ENCODE measurements at regions not wholly inside any gene's neighbourhood (a gene's known extent, or its start where the extent isn't known, plus 50 kb on each side); places are given as distances from the start of the nearest gene placed in this dataset.
"Not testable (repeated sequence)": the region's sequence is repeated elsewhere in the genome, so short reads cannot be mapped to it uniquely, and the experiment has no call there.

DNA sequence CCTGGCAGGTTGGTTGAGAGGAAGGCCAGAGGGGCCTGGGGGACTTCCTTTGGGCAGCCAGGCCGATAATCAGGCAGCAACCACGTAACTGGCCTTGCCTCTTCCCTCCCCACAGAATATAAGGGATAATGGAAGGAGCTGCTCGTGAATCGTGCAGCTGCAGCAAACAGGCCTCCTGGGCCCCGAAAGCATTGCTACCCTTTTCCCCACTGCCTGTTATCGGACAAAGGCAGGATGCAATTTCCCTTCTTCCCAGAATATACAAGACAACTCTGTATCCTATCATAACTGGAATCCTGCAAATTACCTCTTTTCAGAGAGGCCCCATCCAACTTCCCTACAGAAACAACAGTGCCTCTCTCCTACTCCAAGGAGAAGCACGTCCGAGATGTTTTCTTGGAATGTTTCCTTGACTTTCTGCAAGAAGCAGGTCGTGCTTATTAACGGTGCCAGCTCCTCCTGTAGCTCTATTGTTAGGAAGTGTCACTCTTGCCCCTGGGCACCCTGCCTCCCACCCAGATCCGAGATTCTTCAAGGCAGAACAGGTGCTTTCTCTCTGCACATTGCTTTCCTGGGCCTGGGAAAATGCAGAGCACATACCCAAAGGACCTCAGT, 106.0 kb upstream of the TIAM1 start:
- DNase-seq = no peak

GRCh38 chr21:31448496-31448895, 104.4 kb upstream of the TIAM1 start:
- no peak for DNase-seq

DNA sequence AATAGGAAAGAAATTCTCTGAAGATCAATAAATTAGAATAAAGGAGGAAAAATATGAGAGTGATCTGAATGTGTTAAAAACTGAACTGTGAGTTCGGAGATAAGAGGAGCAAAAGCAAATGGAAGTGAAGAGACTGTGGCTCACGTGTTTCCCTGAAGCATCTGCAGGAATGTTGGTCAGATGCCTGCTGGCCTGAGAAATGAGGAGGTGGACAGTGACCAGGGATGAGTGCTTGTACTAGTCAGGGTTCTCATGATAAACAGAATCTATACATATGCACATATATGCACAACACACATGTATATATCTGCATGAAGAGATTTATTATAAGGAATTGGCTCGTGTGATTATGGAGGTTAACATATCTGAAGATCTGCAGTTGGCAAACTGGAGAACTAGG, 103.4 kb upstream of the TIAM1 start:
- no peak for DNase-seq

DNA sequence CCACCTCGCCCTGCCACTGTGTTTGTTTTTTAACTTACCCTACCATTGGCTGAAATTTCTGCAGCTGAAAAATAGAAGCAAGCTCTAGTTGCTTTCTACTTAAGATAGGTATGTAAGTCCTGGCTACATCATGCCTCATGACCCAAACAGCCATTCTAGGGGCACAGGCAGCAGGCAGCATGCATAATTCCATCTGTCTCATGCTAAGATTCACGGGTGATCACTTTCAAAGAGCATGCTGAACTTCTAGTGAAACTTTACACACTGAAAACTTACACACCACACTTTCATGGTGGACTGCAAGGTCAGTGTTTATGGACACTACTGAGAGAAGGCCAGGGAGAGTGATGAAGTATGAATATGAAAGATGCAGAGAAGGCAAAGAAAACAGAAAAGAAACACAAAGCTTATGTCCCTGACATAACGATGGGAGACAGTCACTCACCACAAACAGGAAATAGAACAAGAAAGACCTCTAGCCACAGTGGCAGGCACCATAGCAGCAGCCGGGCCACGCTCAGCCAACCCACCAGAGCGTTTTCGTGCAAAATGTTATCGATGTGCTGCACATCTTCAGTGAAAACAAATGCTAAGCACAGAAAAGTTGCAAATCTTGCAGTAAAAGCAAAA, 102.3 kb upstream of the TIAM1 start:
- peak; percentile 26 for DNase-seq

DNA sequence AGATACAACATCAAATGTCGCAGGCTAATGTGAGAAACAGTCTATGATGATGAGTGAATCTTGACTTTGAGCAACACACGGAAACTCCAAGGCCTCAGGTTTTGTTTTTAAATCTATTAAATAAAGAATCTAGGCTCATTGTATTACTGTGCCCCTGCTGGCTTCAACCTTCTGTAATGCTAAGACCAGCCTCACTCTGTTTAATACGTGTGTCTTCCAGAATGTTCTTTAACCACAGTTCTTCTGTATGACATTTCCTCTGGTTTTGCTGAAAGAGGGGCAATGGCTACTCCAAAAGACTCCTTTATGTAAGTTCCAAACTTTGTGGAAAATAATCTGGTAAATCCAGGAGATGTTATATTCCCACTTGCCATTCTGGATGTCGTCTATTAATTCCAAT, 101.1 kb upstream of the TIAM1 start:
- no peak for DNase-seq

- DNase-seq = no peak
These were observed 99.9 kb upstream of the TIAM1 start for GRCh38 chr21:31443736-31444521.

DNA sequence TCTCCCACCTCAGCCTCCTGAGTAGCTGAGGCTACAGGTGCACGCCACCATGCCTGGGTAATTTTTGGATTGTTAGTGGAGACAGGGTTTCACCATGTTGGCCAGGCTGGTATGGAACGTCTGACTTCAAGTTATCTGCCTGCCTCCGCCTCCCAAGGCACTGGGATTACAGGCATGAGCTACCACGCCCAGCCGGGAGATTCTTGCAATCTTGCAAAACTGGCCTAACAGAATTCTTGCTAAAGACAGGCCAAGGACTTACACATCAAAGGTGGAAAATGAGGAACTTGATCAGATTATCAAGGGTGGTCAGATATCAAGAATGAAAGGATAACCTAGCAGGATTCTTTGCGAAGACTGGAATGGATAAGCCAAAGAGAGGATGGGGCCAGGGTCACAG, 98.3 kb upstream of the TIAM1 start:
- DNase-seq = no peak

GRCh38 chr21:31429506-31429905, 85.4 kb upstream of the TIAM1 start:
- no peak for DNase-seq

GRCh38 chr21:31426235-31426797, 82.3 kb upstream of the TIAM1 start:
- DNase-seq = no peak

DNA sequence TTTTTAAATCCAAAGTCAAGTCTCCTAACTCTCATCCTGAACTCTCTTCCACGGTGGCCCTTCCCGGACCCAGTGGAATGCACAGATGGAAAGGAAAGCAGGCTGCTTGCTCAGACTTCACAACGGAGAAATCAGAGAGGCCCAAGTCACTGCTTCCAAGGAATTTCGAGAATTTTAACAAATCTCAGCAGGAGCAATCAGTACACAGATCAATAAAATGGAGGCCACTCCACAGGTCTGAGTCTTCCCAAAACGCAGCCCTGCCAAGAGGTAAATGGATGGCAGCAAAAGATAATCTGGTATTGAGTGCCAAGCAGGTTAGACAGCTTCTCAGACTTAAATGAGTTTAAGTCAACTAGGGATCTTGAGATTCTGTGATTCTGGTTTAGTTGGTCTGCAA, 81.1 kb upstream of the TIAM1 start:
- DNase-seq = no peak

DNA sequence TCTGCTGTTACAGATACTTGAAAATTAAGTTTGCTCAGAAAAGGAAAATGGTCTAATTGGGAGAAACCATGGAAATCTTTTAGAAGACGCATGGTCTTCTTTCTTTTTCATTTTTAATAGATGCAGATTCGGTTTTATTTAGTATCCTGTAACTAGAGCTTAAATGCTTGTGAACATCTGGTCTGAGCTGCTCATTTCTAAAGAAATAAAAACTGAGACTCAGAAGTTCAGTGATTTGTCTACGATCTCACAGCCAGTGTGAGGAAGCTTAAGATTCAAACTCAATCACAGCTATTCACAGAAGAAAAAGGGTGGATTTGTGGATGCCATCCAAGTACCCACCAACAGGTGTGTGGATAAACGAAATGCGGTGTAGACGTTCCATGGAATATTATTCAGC, 80.0 kb upstream of the TIAM1 start:
- no peak for DNase-seq

- DNase-seq = no peak
These were observed 76.9 kb upstream of the TIAM1 start for GRCh38 chr21:31420988-31421387.

GRCh38 chr21:31420354-31420753, 76.3 kb upstream of the TIAM1 start:
- no peak for DNase-seq

- DNase-seq = no peak
These were observed 74.4 kb upstream of the TIAM1 start for GRCh38 chr21:31418377-31419001.

- not testable (repeated sequence) for DNase-seq
These were observed 73.2 kb upstream of the TIAM1 start for GRCh38 chr21:31417214-31417613.

GRCh38 chr21:31416465-31416864, 72.4 kb upstream of the TIAM1 start:
- DNase-seq = no peak

- DNase-seq = no peak
These were observed 70.4 kb upstream of the TIAM1 start for GRCh38 chr21:31414263-31415000.

- DNase-seq = no peak
These were observed 69.6 kb upstream of the TIAM1 start for GRCh38 chr21:31413698-31414097.

DNA sequence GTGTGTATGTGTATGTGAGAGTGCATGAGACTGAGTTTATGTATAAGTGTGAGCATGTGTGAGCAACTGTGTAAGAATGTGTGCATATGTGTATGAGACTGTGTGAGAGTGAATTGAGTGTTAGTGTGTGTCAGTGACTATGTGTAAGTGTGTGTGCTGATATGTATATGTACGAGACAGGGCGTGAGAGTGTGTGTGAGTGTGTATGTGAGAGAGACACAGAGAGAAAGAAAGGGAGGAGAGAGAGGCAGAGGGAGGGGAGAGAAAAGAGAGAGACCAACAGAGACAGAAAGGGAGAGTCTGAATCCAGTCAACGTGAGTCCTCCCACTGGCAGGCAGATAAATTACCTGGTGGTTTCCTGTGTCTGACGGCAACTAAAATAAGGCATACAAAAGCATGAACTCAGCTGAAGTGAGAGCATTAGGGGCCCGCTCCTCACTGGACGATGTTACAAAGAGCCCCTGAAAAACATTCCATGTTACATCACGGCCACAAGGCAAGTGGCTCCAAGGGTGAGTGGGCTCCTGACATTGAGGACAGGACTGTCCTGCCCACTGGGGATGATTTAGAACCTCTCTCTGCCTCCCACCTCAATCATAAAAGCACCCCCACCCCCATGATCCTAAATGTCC, 66.6 kb upstream of the TIAM1 start:
- DNase-seq = no peak

GRCh38 chr21:31409831-31410487, 65.9 kb upstream of the TIAM1 start:
- DNase-seq = no peak

- DNase-seq = no peak
These were observed 64.4 kb upstream of the TIAM1 start for GRCh38 chr21:31408301-31409088.
